ENCODE measurements at regions not wholly inside any gene's neighbourhood (a gene's known extent, or its start where the extent isn't known, plus 50 kb on each side); places are given as distances from the start of the nearest gene placed in this dataset.

- Histone ChIP-seq H3K27me3 (no peaks in the 10 kb centered on the region), H3K27ac (no peak overlapping the region), H3K4me3 (no peak overlapping the region), H3K36me3 (no peaks in the 10 kb centered on the region), H3K4me1 (no peaks in the 10 kb centered on the region), H3K9me3 (peaks cover 0 to 2% (median 0%) of the 10 kb centered on the region in 3 donors)
- intact Hi-C loops (cut with DNase I; ENCODE audit: low total_unique reads) = no loop called here
- no peak for TF ChIP-seq CTCF (IDR thresholded peaks at IDR 0.05)
- DNase-seq = no peak
These were observed 102.2 kb upstream of the TMEM161B start for GRCh38 chr5:88370824-88371223.

- TF ChIP-seq CTCF (IDR thresholded peaks at IDR 0.05) = no peak
- intact Hi-C loops (cut with DNase I; ENCODE audit: low total_unique reads) = no loop called here
- no peaks in the 10 kb centered on the region for H3K9me3 ChIP-seq
- H3K4me1 ChIP-seq = no peaks in the 10 kb centered on the region
- no peak for DNase-seq
- H3K36me3 ChIP-seq = no peaks in the 10 kb centered on the region
- no peak overlapping the region for H3K4me3 ChIP-seq
- H3K27me3 ChIP-seq = no peaks in the 10 kb centered on the region
- no peak overlapping the region for H3K27ac ChIP-seq
These were observed 99.6 kb upstream of the TMEM161B start for GRCh38 chr5:88368201-88368600.

- DNase-seq = no peak
- Histone ChIP-seq H3K27me3 (no peaks in the 10 kb centered on the region), H3K9me3 (no peaks in the 10 kb centered on the region), H3K36me3 (no peaks in the 10 kb centered on the region), H3K4me1 (no peaks in the 10 kb centered on the region), H3K4me3 (no peak overlapping the region), H3K27ac (no peak overlapping the region)
- TF ChIP-seq CTCF (IDR thresholded peaks at IDR 0.05) = no peak
- intact Hi-C loops (cut with DNase I; ENCODE audit: low total_unique reads) = no loop called here
These were observed 96.3 kb upstream of the TMEM161B start for GRCh38 chr5:88364991-88365390.

GRCh38 chr5:88355490-88356050, 86.9 kb upstream of the TMEM161B start:
- no peak for TF ChIP-seq CTCF (IDR thresholded peaks at IDR 0.05)
- H3K27ac ChIP-seq = no peak overlapping the region
- intact Hi-C loops (cut with DNase I; ENCODE audit: low total_unique reads) = no loop called here
- no peaks in the 10 kb centered on the region for H3K36me3 ChIP-seq
- H3K4me3 ChIP-seq = no peak overlapping the region
- no peak for DNase-seq
- no peaks in the 10 kb centered on the region for H3K27me3 ChIP-seq
- peaks cover 0 to 6% (median 2%) of the 10 kb centered on the region in 3 donors for H3K9me3 ChIP-seq
- no peaks in the 10 kb centered on the region for H3K4me1 ChIP-seq

GRCh38 chr5:88325868-88326267, 57.2 kb upstream of the TMEM161B start:
- Histone ChIP-seq H3K27me3 (no peaks in the 10 kb centered on the region), H3K36me3 (no peaks in the 10 kb centered on the region), H3K27ac (no peak overlapping the region), H3K4me3 (no peak overlapping the region), H3K9me3 (no peaks in the 10 kb centered on the region), H3K4me1 (no peaks in the 10 kb centered on the region)
- no peak for DNase-seq
- no peak for TF ChIP-seq CTCF (IDR thresholded peaks at IDR 0.05)
- intact Hi-C loops (cut with DNase I; ENCODE audit: low total_unique reads) = no loop called here

GRCh38 chr5:88322785-88323184, 54.1 kb upstream of the TMEM161B start:
- Histone ChIP-seq H3K27ac (no peak overlapping the region), H3K4me1 (no peaks in the 10 kb centered on the region), H3K4me3 (no peak overlapping the region), H3K36me3 (no peaks in the 10 kb centered on the region), H3K9me3 (no peaks in the 10 kb centered on the region), H3K27me3 (no peaks in the 10 kb centered on the region)
- DNase-seq = no peak
- intact Hi-C loops (cut with DNase I; ENCODE audit: low total_unique reads) = no loop called here
- TF ChIP-seq CTCF (IDR thresholded peaks at IDR 0.05) = no peak
